8988T (cell line): ENCODE measurements at regions not wholly inside any gene's neighbourhood (a gene's known extent, or its start where the extent isn't known, plus 50 kb on each side); places are given as distances from the start of the nearest gene placed in this dataset.

Source experiments
- DNase-seq: peaks from one replicate; pipeline ENCODE4 v3.0.0; 2011

GRCh38 chr2:423479-423878, 135.6 kb upstream of the ALKAL2 start:
- DNase-seq: no peak

DNA sequence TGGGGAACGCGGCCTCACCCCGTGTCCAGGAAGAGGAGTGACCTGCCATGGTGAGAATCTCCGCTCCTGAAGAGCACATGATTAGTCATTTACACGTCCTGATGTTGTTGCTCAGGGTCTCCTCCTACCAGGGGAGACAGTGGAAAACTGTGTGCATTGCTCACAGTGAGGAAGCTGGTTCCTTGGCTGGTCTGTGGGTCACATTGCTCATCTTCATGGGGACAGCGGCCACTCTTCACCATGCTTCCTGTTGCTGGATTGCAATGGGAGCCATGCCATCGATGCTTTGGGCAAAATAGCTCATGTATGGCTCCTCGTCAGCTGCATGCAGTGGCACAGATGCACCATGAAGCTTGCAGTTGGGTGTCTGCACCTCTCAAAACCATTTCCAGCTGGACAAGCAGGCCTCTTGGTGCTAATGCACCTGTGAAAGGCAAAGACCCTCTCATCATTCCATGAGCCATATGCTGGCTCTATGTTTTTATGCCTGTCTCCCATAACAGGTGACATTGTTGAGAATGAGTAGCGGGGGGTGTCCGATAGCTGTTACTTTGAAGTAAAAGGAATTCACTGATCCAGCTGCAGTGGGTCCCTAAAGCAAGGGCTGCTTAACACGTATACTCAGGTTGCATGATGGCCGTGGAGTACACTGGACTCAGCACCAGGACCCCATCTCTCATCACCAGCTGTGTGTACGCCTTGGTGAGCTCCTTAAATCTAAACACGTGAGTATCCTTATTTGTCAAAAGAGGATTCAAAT, 135.0 kb upstream of the ALKAL2 start:
- no peak for DNase-seq

DNA sequence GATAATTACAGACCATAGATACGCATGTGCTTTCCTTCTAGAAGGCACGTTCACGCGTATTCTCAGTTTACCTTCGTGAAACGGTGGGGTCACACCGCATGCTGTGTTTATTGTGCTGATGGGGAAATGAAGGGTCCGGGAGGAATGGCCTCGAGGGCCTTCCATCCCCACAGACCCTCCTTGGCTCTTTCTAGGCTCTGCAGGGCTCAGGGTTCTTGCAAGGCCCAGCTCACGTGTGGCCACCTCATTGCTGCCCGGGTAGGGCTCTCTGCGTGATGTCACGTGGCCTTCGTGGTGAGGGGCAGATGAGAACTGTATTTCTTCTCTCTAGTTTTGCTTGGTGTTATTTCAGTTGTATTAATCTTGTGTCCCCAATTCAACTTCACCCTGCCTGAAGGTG, 133.5 kb upstream of the ALKAL2 start:
- no peak for DNase-seq

- DNase-seq: no peak
Measured at GRCh38 chr2:419687-420317, 131.9 kb upstream of the ALKAL2 start.

- no peak for DNase-seq
Measured at GRCh38 chr2:417662-418061, 129.8 kb upstream of the ALKAL2 start.

- no peak for DNase-seq
Measured at GRCh38 chr2:417006-417405, 129.1 kb upstream of the ALKAL2 start.

- no peak for DNase-seq
Measured at GRCh38 chr2:415986-416610, 128.2 kb upstream of the ALKAL2 start.

GRCh38 chr2:409523-409922, 121.6 kb upstream of the ALKAL2 start:
- DNase-seq: no peak

DNA sequence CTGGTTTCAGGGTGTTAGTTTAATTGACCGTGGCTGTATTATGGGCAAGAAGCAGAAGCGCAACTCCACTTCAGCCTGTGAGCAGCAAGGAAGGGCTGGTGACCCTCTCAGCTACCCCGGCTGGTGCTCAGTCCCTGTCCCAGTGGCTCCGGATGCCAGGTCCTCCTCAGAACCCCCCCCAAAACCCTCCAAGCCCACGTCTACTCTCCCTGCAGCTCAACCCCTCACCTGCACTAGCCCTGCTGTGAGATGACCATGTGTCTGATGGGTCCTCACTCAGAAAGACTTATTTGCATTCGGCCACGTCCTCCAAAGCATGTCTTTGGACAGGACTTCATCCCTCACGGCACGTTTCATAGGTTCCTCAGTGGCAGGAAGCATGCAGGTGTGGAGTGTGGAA, 119.7 kb upstream of the ALKAL2 start:
- DNase-seq: no peak

DNA sequence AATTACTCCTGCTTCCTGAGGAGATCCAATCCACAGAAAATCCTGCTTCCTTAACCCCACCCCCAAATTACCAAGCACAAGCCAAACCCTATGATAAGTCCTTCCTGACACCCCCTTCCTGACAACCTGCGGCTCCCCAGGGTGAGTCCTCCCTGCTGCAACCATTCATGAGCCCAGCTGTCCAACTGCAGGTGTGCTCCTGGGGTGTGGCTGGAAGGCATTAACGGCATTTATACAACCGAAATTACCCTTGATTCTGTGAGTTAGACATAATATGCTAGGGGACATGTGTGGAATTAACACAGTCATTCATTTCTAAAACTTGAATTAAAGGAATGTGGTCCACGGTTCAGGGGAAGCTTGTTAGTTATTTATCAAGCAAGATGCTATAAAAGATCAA, 119.0 kb upstream of the ALKAL2 start:
- no peak for DNase-seq

DNA sequence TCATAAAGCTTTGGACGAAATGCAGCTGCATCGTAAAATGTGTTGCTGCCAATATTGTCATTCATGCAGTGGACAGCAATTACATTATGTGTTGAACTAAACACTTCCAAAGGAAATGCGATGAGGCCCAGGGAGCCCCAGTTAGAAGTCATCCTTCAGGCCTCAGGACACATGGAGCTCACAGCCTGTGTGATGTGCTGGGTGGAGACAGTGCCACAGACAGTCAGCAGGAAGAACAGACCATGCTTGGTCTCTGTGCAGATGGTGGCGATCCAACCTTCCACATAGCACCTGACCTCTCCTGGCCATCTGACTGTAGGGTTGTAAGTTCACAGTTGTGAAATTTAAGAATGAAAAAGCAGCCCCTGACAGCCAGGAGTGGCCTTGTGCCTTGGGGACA, 118.3 kb upstream of the ALKAL2 start:
- no peak for DNase-seq

- DNase-seq: no peak
Measured at GRCh38 chr2:404581-404980, 116.7 kb upstream of the ALKAL2 start.

GRCh38 chr2:403682-404081, 115.8 kb upstream of the ALKAL2 start:
- no peak for DNase-seq

DNA sequence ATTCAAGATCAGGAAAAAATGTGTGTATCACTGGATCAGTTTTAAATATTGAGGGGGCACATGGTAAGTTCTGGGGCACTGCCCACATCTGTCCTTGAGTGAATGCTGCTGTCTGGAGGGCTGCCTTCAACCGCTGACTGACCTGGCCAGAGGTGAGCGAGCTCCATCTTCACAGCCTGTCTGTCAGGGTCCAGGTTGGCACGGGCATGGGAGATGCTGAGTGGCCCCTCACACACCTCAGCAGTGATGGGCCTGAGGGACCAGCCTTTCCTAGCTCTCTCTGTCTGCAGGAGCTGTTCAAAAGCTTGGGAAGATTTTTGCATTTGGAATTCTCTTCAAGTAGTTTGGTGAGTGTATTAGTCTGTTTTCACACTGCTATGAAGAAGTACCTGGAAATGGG, 114.8 kb upstream of the ALKAL2 start:
- DNase-seq: no peak

DNA sequence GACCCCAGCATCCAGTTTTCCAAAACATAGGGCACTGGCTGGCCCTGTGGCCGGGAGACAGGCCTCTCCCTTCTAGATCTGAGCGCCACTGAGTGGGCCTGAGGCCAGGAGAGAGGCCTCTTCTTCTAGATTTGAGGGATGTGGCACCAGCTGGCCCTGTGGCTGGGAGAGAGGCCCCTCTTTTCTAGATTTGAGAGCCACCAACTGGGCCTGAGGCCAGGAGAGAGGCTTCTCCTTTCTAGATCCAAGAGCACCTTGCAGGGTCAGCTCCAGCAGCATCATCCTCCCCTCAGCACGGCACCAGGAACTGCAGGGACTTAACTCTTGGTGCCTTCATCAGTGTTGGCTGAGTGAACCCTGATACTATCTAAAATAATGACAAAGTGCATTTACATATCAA, 114.3 kb upstream of the ALKAL2 start:
- no peak for DNase-seq

DNA sequence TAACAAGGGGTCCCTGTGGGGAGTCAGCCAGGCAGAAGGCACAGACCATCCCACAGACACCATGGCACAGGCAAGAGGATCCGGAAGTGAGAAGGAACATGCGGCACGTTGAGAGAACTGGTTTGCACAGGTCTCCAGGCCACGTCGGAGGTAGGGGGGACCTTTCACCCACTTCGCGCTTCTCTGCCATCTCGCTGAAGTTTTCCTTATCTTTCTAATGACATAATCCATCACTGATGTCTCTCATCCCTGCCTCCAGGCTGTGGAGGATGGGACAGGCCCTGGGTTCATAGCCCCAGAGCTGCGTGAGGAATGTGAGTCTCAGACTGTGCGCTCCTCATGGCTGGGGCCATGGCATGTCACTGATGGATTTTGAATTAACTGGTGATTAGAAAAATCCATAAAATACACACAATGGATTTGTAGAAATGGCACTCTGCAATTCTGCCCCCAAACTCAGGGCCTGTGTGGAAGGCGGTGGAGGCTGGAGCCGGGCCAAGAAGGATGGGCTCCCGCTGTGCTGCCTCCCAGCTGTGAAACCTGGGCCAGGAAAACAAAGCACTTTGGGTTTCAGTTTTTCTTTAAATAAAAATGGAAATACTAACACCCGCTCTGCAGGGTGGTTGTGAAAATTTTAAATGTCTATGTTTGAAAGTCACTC, 113.3 kb upstream of the ALKAL2 start:
- DNase-seq: no peak

GRCh38 chr2:397926-398325, 110.0 kb upstream of the ALKAL2 start:
- no peak for DNase-seq

DNA sequence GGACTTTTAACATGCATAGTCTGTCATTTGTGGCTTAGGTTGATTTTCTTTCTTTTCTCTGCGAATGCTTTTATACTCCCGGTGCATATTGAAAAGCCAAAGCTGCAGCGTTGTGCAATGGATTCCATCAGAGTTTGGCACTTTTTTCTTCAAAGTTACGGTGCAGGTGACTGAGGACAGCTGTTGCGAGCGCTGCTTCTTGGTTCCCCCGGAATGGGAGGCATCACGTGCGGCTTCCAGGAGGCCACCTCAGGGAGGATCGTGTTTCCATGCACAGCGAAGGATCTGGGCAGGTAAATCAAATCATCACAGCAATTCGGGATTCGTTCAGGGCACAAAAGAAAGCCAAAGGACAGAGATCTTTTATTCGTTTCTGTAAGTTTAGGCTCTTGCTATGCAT, 109.6 kb upstream of the ALKAL2 start:
- DNase-seq: no peak

DNA sequence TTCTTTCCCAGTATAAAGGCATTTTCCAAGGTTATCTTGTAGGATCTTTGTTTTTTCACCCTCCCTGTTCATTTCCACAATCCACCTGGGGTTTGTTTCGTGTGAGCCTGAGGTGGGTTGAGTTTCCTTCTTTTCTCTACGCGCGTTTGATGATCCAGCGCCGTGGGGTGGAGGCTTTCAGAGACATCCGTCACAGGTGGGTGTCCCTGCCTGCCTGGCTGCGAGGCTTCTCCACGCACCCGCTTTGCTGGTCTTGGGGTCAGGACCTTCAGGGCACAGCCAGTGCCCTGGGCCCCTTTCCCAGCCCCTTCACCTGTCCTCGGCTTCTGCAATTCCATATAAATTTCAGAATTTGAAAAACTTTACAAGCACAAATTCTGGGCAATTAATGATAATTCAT, 109.0 kb upstream of the ALKAL2 start:
- no peak for DNase-seq

- DNase-seq: no peak
Measured at GRCh38 chr2:395886-396285, 108.0 kb upstream of the ALKAL2 start.

GRCh38 chr2:393711-394696, 106.1 kb upstream of the ALKAL2 start:
- DNase-seq: peak; percentile 43

- DNase-seq: no peak
Measured at GRCh38 chr2:392926-393280, 105.0 kb upstream of the ALKAL2 start.
